ENCODE measurements at regions not wholly inside any gene's neighbourhood (a gene's known extent, or its start where the extent isn't known, plus 50 kb on each side); places are given as distances from the start of the nearest gene placed in this dataset.
"Not testable (repeated sequence)": the region's sequence is repeated elsewhere in the genome, so short reads cannot be mapped to it uniquely, and the experiment has no call there.

GRCh38 chr5:53277491-53277890 is 167.9 kb upstream of the MOCS2 start:
- no peak for DNase-seq

GRCh38 chr5:53287573-53287972 is 178.0 kb upstream of the MOCS2 start:
- no peak for DNase-seq

GRCh38 chr5:53288511-53288910 is 179.0 kb upstream of the MOCS2 start:
- DNase-seq: no peak

- no peak for DNase-seq
Observed at GRCh38 chr5:53291047-53291446, 181.5 kb upstream of the MOCS2 start.

GRCh38 chr5:53291528-53291927 is 182.0 kb upstream of the MOCS2 start:
- no peak for DNase-seq

- DNase-seq: no peak
Observed at GRCh38 chr5:53298841-53299240, 181.6 kb upstream of the FST start.

GRCh38 chr5:53302529-53302928 is 177.9 kb upstream of the FST start:
- no peak for DNase-seq

- DNase-seq: no peak
Observed at GRCh38 chr5:53303105-53303504, 177.3 kb upstream of the FST start.

- DNase-seq: not testable (repeated sequence)
Observed at GRCh38 chr5:53305316-53305715, 175.1 kb upstream of the FST start.

- DNase-seq: no peak
Observed at GRCh38 chr5:53309653-53310052, 170.8 kb upstream of the FST start.

- no peak for DNase-seq
Observed at GRCh38 chr5:53311681-53312080, 168.7 kb upstream of the FST start.

- no peak for DNase-seq
Observed at GRCh38 chr5:53313145-53313544, 167.3 kb upstream of the FST start.

- DNase-seq: no peak
Observed at GRCh38 chr5:53318303-53318702, 162.1 kb upstream of the FST start.

- no peak for DNase-seq
Observed at GRCh38 chr5:53319315-53319714, 161.1 kb upstream of the FST start.

- DNase-seq: no peak
Observed at GRCh38 chr5:53321073-53321472, 159.4 kb upstream of the FST start.

GRCh38 chr5:53321721-53322120 is 158.7 kb upstream of the FST start:
- no peak for DNase-seq

- DNase-seq: no peak
Observed at GRCh38 chr5:53322257-53322656, 158.2 kb upstream of the FST start.

- DNase-seq: no peak
Observed at GRCh38 chr5:53323511-53323910, 156.9 kb upstream of the FST start.

GRCh38 chr5:53323943-53324642 is 156.3 kb upstream of the FST start:
- DNase-seq: no peak

GRCh38 chr5:53326424-53327153 is 153.8 kb upstream of the FST start:
- DNase-seq: no peak

- DNase-seq: no peak
Observed at GRCh38 chr5:53327811-53328334, 152.6 kb upstream of the FST start.

GRCh38 chr5:53330491-53330890 is 149.9 kb upstream of the FST start:
- no peak for DNase-seq

GRCh38 chr5:53331463-53331862 is 149.0 kb upstream of the FST start:
- no peak for DNase-seq

GRCh38 chr5:53333160-53333559 is 147.3 kb upstream of the FST start:
- DNase-seq: no peak

Data from NCI-H1436 treated with DMSO at 0.1 percent for 48 hours (cell line).